ENCODE measurements at regions not wholly inside any gene's neighbourhood (a gene's known extent, or its start where the extent isn't known, plus 50 kb on each side); places are given as distances from the start of the nearest gene placed in this dataset.

GRCh38 chr10:78405231-78405630 is 371.6 kb downstream of the RPS24 start:
- no peaks in the 10 kb centered on the region for H3K36me3 ChIP-seq
- TF ChIP-seq POLR2A (IDR thresholded peaks at IDR 0.05) (no peak), CTCF (IDR thresholded peaks at IDR 0.05) (no peak), EP300 (IDR thresholded peaks at IDR 0.05) (no peak)
- H3K27ac ChIP-seq: no peak overlapping the region
- H3K27me3 ChIP-seq: peaks cover 0 to 8% of the 10 kb centered on the region in 2 donors
- DNase-seq (ENCODE audit: low spot score in 2 of 2): no peak
- no peak overlapping the region for H3K4me3 ChIP-seq
- WGBS, 2 donors: 93 to 94% methylated on average over 5 of the region's 5 CpGs
- no peaks in the 10 kb centered on the region for H3K9me3 ChIP-seq
- H3K4me1 ChIP-seq: peaks cover 0 to 31% (median 2%) of the 10 kb centered on the region in 4 donors

GRCh38 chr10:78405736-78406135 is 372.1 kb downstream of the RPS24 start:
- H3K9me3 ChIP-seq: no peaks in the 10 kb centered on the region
- DNase-seq (ENCODE audit: low spot score in 2 of 2): no peak
- H3K36me3 ChIP-seq: no peaks in the 10 kb centered on the region
- H3K27me3 ChIP-seq: peaks cover 0 to 8% of the 10 kb centered on the region in 2 donors
- TF ChIP-seq POLR2A (IDR thresholded peaks at IDR 0.05) (no peak), EP300 (IDR thresholded peaks at IDR 0.05) (no peak), CTCF (IDR thresholded peaks at IDR 0.05) (no peak)
- 69 to 90% methylated on average over 6 of the region's 6 CpGs for WGBS, 2 donors
- no peak overlapping the region for H3K4me3 ChIP-seq
- H3K4me1 ChIP-seq: peaks cover 0 to 31% (median 2%) of the 10 kb centered on the region in 4 donors
- no peak overlapping the region for H3K27ac ChIP-seq

- Histone ChIP-seq H3K9me3 (no peaks in the 10 kb centered on the region), H3K36me3 (no peaks in the 10 kb centered on the region), H3K27me3 (peaks cover 0 to 8% of the 10 kb centered on the region in 2 donors), H3K4me3 (peak overlapping the region in 2 of 4 donors; percentile 14 to 19), H3K4me1 (peaks cover 0 to 31% (median 2%) of the 10 kb centered on the region in 4 donors), H3K27ac (no peak overlapping the region)
- no peak for DNase-seq (ENCODE audit: low spot score in 2 of 2)
- TF ChIP-seq CTCF (IDR thresholded peaks at IDR 0.05) (no peak), EP300 (IDR thresholded peaks at IDR 0.05) (no peak), POLR2A (IDR thresholded peaks at IDR 0.05) (no peak)
- 17 to 27% methylated on average over 10 of the region's 10 CpGs for WGBS, 2 donors
Observed at GRCh38 chr10:78406648-78407008, 373.0 kb downstream of the RPS24 start.

- peak overlapping the region in 2 of 4 donors; percentile 14 to 19 for H3K4me3 ChIP-seq
- TF ChIP-seq EP300 (IDR thresholded peaks at IDR 0.05) (no peak), CTCF (IDR thresholded peaks at IDR 0.05) (no peak), POLR2A (IDR thresholded peaks at IDR 0.05) (no peak)
- H3K9me3 ChIP-seq: no peaks in the 10 kb centered on the region
- no peaks in the 10 kb centered on the region for H3K36me3 ChIP-seq
- peaks cover 0 to 8% of the 10 kb centered on the region in 2 donors for H3K27me3 ChIP-seq
- WGBS, 2 donors: 13 to 22% methylated on average over 17 to 18 of the region's 20 CpGs
- peak; percentile 27 to 51 for DNase-seq (ENCODE audit: low spot score in 2 of 2)
- H3K27ac ChIP-seq: no peak overlapping the region
- H3K4me1 ChIP-seq: peaks cover 0 to 31% (median 2%) of the 10 kb centered on the region in 4 donors
Observed at GRCh38 chr10:78407009-78407711, 373.5 kb downstream of the RPS24 start.

- no peak overlapping the region for H3K4me3 ChIP-seq
- H3K9me3 ChIP-seq: no peaks in the 10 kb centered on the region
- H3K4me1 ChIP-seq: peaks cover 0 to 31% (median 2%) of the 10 kb centered on the region in 4 donors
- H3K36me3 ChIP-seq: no peaks in the 10 kb centered on the region
- H3K27ac ChIP-seq: no peak overlapping the region
- H3K27me3 ChIP-seq: peaks cover 0 to 8% of the 10 kb centered on the region in 2 donors
- no peak for TF ChIP-seq POLR2A (IDR thresholded peaks at IDR 0.05)
- no peak for DNase-seq (ENCODE audit: low spot score in 2 of 2)
- 87 to 93% methylated on average over 9 to 10 of the region's 10 CpGs for WGBS, 2 donors
Observed at GRCh38 chr10:78407966-78408365, 374.3 kb downstream of the RPS24 start.

Data from tibial nerve (tissue), 4 donors.